22Rv1 (cell line): ENCODE measurements at regions not wholly inside any gene's neighbourhood (a gene's known extent, or its start where the extent isn't known, plus 50 kb on each side); places are given as distances from the start of the nearest gene placed in this dataset.
"Not testable (repeated sequence)": the region's sequence is repeated elsewhere in the genome, so short reads cannot be mapped to it uniquely, and the experiment has no call there.

Experiments used
- H3K27ac ChIP-seq: fragments of 450-650 bp; 2 replicates; pipeline ENCODE4 v1.5.1; 2017
- ZFX ChIP-seq: fragments of 450-650 bp; IDR thresholded peaks from 2 replicates; pipeline ENCODE4 v1.6.1; 2017; ENCODE audit warnings: antibody characterized with exemption, borderline replicate concordance
- TF ChIP-seq, protein P1 (sequence below): fragments of 450-650 bp; IDR thresholded peaks from 2 replicates; pipeline ENCODE4 v1.5.1; 2017; ENCODE audit warnings: mild to moderate bottlenecking

DNA sequence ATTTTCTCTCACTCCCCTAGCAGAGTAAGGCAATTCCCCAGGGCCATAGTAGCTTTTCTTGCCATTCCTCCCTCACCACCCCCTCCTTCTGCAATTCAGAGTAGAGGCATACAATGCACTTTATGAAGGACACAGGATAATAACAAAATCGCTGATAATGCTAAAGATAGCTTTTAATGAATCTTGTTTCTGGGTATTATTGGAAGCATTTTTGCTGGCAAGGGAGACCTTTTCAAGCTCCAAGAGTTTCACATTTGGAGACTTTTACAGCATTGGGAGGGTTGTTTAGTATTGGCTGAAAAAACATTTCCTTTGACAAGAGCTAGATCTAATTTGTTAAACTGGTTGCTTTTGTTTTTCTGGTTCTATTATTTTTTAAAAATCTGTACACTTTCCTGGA lies 573.0 kb upstream of the C16orf82 start:
- TF ChIP-seq ZFX, result no peak
- TF ChIP-seq, protein P1, sequence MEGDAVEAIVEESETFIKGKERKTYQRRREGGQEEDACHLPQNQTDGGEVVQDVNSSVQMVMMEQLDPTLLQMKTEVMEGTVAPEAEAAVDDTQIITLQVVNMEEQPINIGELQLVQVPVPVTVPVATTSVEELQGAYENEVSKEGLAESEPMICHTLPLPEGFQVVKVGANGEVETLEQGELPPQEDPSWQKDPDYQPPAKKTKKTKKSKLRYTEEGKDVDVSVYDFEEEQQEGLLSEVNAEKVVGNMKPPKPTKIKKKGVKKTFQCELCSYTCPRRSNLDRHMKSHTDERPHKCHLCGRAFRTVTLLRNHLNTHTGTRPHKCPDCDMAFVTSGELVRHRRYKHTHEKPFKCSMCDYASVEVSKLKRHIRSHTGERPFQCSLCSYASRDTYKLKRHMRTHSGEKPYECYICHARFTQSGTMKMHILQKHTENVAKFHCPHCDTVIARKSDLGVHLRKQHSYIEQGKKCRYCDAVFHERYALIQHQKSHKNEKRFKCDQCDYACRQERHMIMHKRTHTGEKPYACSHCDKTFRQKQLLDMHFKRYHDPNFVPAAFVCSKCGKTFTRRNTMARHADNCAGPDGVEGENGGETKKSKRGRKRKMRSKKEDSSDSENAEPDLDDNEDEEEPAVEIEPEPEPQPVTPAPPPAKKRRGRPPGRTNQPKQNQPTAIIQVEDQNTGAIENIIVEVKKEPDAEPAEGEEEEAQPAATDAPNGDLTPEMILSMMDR, result no peak
- H3K27ac ChIP-seq, result no peak overlapping the region

GRCh38 chr16:26497896-26498295 lies 568.8 kb upstream of the C16orf82 start:
- TF ChIP-seq, protein P1, result no peak
- TF ChIP-seq ZFX, result no peak
- H3K27ac ChIP-seq, result no peak overlapping the region

- TF ChIP-seq, protein P1, result no peak
- no peak for TF ChIP-seq ZFX
- H3K27ac ChIP-seq, result no peak overlapping the region
Measured at GRCh38 chr16:26500326-26500725, 566.4 kb upstream of the C16orf82 start.

DNA sequence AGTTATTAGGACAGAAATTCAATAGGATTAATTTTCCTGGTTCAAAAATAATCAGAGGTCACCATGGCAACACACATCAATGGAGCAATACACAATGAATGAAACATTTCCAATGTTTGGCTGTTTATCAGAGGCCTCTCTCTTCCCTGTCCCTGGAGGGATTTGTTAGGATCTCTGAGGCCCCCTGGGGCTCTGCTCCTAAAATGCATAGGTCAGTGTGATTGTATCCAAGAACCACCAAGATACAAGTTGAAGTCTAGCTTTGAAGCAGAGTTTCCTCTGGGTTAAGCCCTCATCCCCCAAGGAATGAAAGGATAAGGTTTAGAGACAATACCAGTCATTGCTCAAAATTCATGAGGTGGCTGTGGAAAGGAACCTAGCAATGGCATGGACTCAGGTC lies 561.2 kb upstream of the C16orf82 start:
- no peak for TF ChIP-seq ZFX
- TF ChIP-seq, protein P1, result no peak
- no peak overlapping the region for H3K27ac ChIP-seq

GRCh38 chr16:26508946-26509345 lies 557.8 kb upstream of the C16orf82 start:
- not testable (repeated sequence) for H3K27ac ChIP-seq

GRCh38 chr16:26510924-26511323 lies 555.8 kb upstream of the C16orf82 start:
- no peak overlapping the region for H3K27ac ChIP-seq
- no peak for TF ChIP-seq ZFX
- TF ChIP-seq, protein P1, result no peak

DNA sequence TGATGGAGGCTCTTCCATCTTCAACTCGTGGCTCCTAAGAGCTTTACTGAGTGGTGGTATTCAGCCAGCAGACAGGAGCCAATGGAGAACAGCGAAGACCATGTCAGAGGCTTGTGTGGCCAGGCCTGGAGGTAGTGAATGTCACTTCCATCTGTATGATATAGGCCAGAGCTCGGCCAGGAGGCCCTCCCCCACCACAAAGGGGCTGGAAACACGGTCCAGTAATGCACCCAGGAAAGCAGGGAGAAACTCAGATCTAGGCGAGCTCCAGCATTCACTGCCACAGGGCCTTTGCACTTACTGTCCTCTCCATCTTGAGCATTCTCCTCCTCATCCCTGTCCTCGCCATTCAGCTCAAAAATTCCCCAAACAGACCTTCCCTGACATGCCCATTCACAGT lies 555.3 kb upstream of the C16orf82 start:
- TF ChIP-seq, protein P1, result no peak
- no peak for TF ChIP-seq ZFX
- H3K27ac ChIP-seq, result no peak overlapping the region

DNA sequence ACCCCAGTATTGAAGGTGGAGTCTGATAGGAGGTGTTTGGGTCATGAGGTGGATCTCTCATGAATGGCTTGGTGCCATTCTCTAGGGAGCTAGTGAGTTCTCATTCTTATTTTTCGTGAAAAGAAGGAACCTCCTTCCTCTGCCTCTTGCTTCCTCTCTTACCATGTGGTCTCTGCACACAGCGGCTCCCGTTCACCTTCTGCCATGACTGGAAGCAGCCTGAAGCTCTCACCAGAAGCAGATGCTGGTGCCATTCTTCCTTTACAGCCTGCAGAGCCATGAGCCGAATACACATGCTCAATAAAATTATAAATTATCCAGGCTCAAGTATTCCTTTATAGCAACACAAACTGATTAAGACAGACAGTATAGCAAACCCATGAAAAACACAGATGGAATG lies 545.1 kb upstream of the C16orf82 start:
- TF ChIP-seq, protein P1, result no peak
- no peak for TF ChIP-seq ZFX
- no peak overlapping the region for H3K27ac ChIP-seq
